Skeletal muscle satellite cell (primary cell): ENCODE measurements at regions not wholly inside any gene's neighbourhood (a gene's known extent, or its start where the extent isn't known, plus 50 kb on each side); places are given as distances from the start of the nearest gene placed in this dataset.
"Not testable (repeated sequence)": the region's sequence is repeated elsewhere in the genome, so short reads cannot be mapped to it uniquely, and the experiment has no call there.

Source experiments
- H3K27me3 ChIP-seq: 2 replicates; pipeline ENCODE4 v1.7.0; 2013; ENCODE audit warnings: low read length; ENCODE audit not compliant: control insufficient read depth, insufficient read depth
- H3K36me3 ChIP-seq: 2 replicates; pipeline ENCODE4 v1.7.0; 2013; ENCODE audit warnings: mild to moderate bottlenecking, control low read depth, low read length; ENCODE audit not compliant: insufficient read depth
- H3K4me1 ChIP-seq: 2 replicates; pipeline ENCODE4 v1.7.0; 2013; ENCODE audit warnings: low read length; ENCODE audit not compliant: control insufficient read depth, insufficient read depth
- H3K4me2 ChIP-seq: 2 replicates; pipeline ENCODE4 v1.7.0; 2013; ENCODE audit warnings: mild to moderate bottlenecking, low read length
- H3K4me3 ChIP-seq: 2 replicates; pipeline ENCODE4 v1.7.0; 2013; ENCODE audit warnings: low read length
- H3K9ac ChIP-seq: 2 replicates; pipeline ENCODE4 v1.7.0; 2013; ENCODE audit warnings: mild to moderate bottlenecking, low read depth, low read length, moderate library complexity
- H3K9me3 ChIP-seq: replicated peaks from 2 replicates; pipeline ENCODE4 v1.7.0; 2013; ENCODE audit warnings: mild to moderate bottlenecking, control low read depth, low read length

GRCh38 chrX:112945826-112946225, 105.2 kb upstream of the AMOT start:
- Histone ChIP-seq H3K4me2 (no peak overlapping the region), H3K4me3 (no peak overlapping the region), H3K36me3 (no peaks in the 10 kb centered on the region), H3K27me3 (peaks cover 7% of the 10 kb centered on the region), H3K4me1 (no peaks in the 10 kb centered on the region), H3K9ac (no peak overlapping the region), H3K9me3 (no peaks in the 10 kb centered on the region)

- Histone ChIP-seq H3K9ac (no peak overlapping the region), H3K27me3 (peaks cover 3% of the 10 kb centered on the region), H3K4me2 (no peak overlapping the region), H3K4me1 (no peaks in the 10 kb centered on the region), H3K4me3 (no peak overlapping the region), H3K9me3 (no peaks in the 10 kb centered on the region), H3K36me3 (no peaks in the 10 kb centered on the region)
Observed at GRCh38 chrX:112941209-112941837, 100.7 kb upstream of the AMOT start.

GRCh38 chrX:112935029-112935428, 94.4 kb upstream of the AMOT start:
- no peak overlapping the region for H3K9ac ChIP-seq
- no peaks in the 10 kb centered on the region for H3K4me1 ChIP-seq
- H3K27me3 ChIP-seq: peaks cover 7% of the 10 kb centered on the region
- H3K36me3 ChIP-seq: no peaks in the 10 kb centered on the region
- no peak overlapping the region for H3K4me2 ChIP-seq
- no peak overlapping the region for H3K4me3 ChIP-seq
- no peaks in the 10 kb centered on the region for H3K9me3 ChIP-seq

GRCh38 chrX:112931900-112932299, 91.3 kb upstream of the AMOT start:
- Histone ChIP-seq H3K36me3 (no peaks in the 10 kb centered on the region), H3K9ac (no peak overlapping the region), H3K4me2 (no peak overlapping the region)

GRCh38 chrX:112931478-112931877, 90.8 kb upstream of the AMOT start:
- no peaks in the 10 kb centered on the region for H3K4me1 ChIP-seq
- H3K4me3 ChIP-seq: no peak overlapping the region

More at GRCh38 chrX:112931900-112932299, 91.3 kb upstream of the AMOT start:
- no peak overlapping the region for H3K4me3 ChIP-seq
- no peaks in the 10 kb centered on the region for H3K4me1 ChIP-seq
- peaks cover 7% of the 10 kb centered on the region for H3K27me3 ChIP-seq
- H3K9me3 ChIP-seq: no peaks in the 10 kb centered on the region

GRCh38 chrX:112923381-112923780, 82.8 kb upstream of the AMOT start:
- not testable (repeated sequence) for H3K9me3 ChIP-seq, H3K9ac ChIP-seq, H3K4me2 ChIP-seq, H3K4me3 ChIP-seq, H3K4me1 ChIP-seq, H3K36me3 ChIP-seq, H3K27me3 ChIP-seq

More at GRCh38 chrX:112931478-112931877, 90.8 kb upstream of the AMOT start:
- no peaks in the 10 kb centered on the region for H3K9me3 ChIP-seq
- no peak overlapping the region for H3K4me2 ChIP-seq
- H3K27me3 ChIP-seq: peaks cover 7% of the 10 kb centered on the region
- no peaks in the 10 kb centered on the region for H3K36me3 ChIP-seq
- H3K9ac ChIP-seq: no peak overlapping the region

GRCh38 chrX:112913807-112914206, 73.2 kb upstream of the AMOT start:
- H3K9me3 ChIP-seq: no peaks in the 10 kb centered on the region
- no peaks in the 10 kb centered on the region for H3K27me3 ChIP-seq
- H3K4me2 ChIP-seq: no peak overlapping the region
- H3K36me3 ChIP-seq: no peaks in the 10 kb centered on the region
- no peak overlapping the region for H3K4me3 ChIP-seq
- no peaks in the 10 kb centered on the region for H3K4me1 ChIP-seq
- no peak overlapping the region for H3K9ac ChIP-seq

- Histone ChIP-seq H3K9ac (no peak overlapping the region), H3K9me3 (no peaks in the 10 kb centered on the region), H3K4me1 (no peaks in the 10 kb centered on the region), H3K27me3 (peaks cover 4% of the 10 kb centered on the region), H3K4me2 (no peak overlapping the region), H3K4me3 (no peak overlapping the region), H3K36me3 (no peaks in the 10 kb centered on the region)
Observed at GRCh38 chrX:112910418-112910817, 69.8 kb upstream of the AMOT start.

- no peak overlapping the region for H3K4me2 ChIP-seq
- H3K36me3 ChIP-seq: no peaks in the 10 kb centered on the region
- no peak overlapping the region for H3K9ac ChIP-seq
- H3K9me3 ChIP-seq: no peaks in the 10 kb centered on the region
- no peaks in the 10 kb centered on the region for H3K4me1 ChIP-seq
- H3K4me3 ChIP-seq: no peak overlapping the region
- H3K27me3 ChIP-seq: peaks cover 9% of the 10 kb centered on the region
Observed at GRCh38 chrX:112901869-112902725, 61.5 kb upstream of the AMOT start.

- no peak overlapping the region for H3K4me2 ChIP-seq
- no peaks in the 10 kb centered on the region for H3K9me3 ChIP-seq
- no peak overlapping the region for H3K4me3 ChIP-seq
- no peaks in the 10 kb centered on the region for H3K36me3 ChIP-seq
- H3K27me3 ChIP-seq: peaks cover 10% of the 10 kb centered on the region
- H3K4me1 ChIP-seq: no peaks in the 10 kb centered on the region
- H3K9ac ChIP-seq: no peak overlapping the region
Observed at GRCh38 chrX:112896051-112896450, 55.4 kb upstream of the AMOT start.
